GM23338 (cell line): ENCODE measurements at regions not wholly inside any gene's neighbourhood (a gene's known extent, or its start where the extent isn't known, plus 50 kb on each side); places are given as distances from the start of the nearest gene placed in this dataset.

Source experiments
- ATAC-seq: fragments of 200-7000 bp; cut with Tn5 transposase; 3 replicates; pipeline ENCODE4 v1.9.1; 2020
- DNase-seq: peaks from one replicate; pipeline ENCODE4 v3.0.0-alpha.2; 2015; ENCODE audit warnings: low spot score
- H2AFZ ChIP-seq: fragments of 200-600 bp; sonication (generic); 2 replicates; pipeline ENCODE4 v1.8.0; 2016; ENCODE audit warnings: antibody characterized with exemption, mild to moderate bottlenecking, moderate library complexity
- H3F3A ChIP-seq: fragments of 200-600 bp; sonication (generic); replicated peaks from 2 replicates; pipeline ENCODE4 v1.8.0; 2017; ENCODE audit warnings: antibody characterized with exemption, mixed run types, low read depth
- H3K27ac ChIP-seq: fragments of 200-600 bp; sonication (generic); 2 replicates; pipeline ENCODE4 v1.6.1; 2016; ENCODE audit warnings: low read depth
- H3K27me3 ChIP-seq: fragments of 200-600 bp; sonication (generic); 2 replicates; pipeline ENCODE4 v1.8.0; 2016; ENCODE audit warnings: mild to moderate bottlenecking, mixed run types, moderate library complexity; ENCODE audit not compliant: insufficient read depth
- H3K36me3 ChIP-seq: fragments of 200-600 bp; sonication (generic); 2 replicates; pipeline ENCODE4 v1.8.0; 2016; ENCODE audit warnings: mild to moderate bottlenecking; ENCODE audit not compliant: insufficient read depth
- H3K4me1 ChIP-seq: fragments of 200-600 bp; sonication (generic); 2 replicates; pipeline ENCODE4 v1.8.0; 2016; ENCODE audit warnings: mild to moderate bottlenecking, moderate library complexity; ENCODE audit not compliant: insufficient read depth
- H3K4me2 ChIP-seq: fragments of 200-600 bp; sonication (generic); 2 replicates; pipeline ENCODE4 v1.7.1; 2017; ENCODE audit warnings: mixed run types
- H3K4me3 ChIP-seq: fragments of 200-600 bp; sonication (generic); 2 replicates; pipeline ENCODE4 v1.6.1; 2016; ENCODE audit warnings: mixed run types
- H3K79me2 ChIP-seq: fragments of 200-600 bp; sonication (generic); replicated peaks from 2 replicates; pipeline ENCODE4 v1.8.0; 2017; ENCODE audit warnings: mild to moderate bottlenecking; ENCODE audit not compliant: insufficient read depth
- H3K9me2 ChIP-seq: fragments of 200-600 bp; sonication (generic); 2 replicates; pipeline ENCODE4 v1.8.0; 2017; ENCODE audit not compliant: insufficient read depth
- H4K20me1 ChIP-seq: fragments of 200-600 bp; sonication (generic); replicated peaks from 2 replicates; pipeline ENCODE4 v1.8.0; 2017; ENCODE audit warnings: mild to moderate bottlenecking; ENCODE audit not compliant: insufficient read depth
- H3K27ac Mint-ChIP-seq: 2 replicates; pipeline ENCODE4 v1.8.0; 2020; ENCODE audit warnings: inconsistent platforms, mild to moderate bottlenecking, moderate library complexity, mixed read lengths
- H3K27me3 Mint-ChIP-seq: 3 replicates; pipeline ENCODE4 v1.8.0; 2022; ENCODE audit warnings: low read depth, mild to moderate bottlenecking, moderate library complexity, mixed read lengths, inconsistent platforms; ENCODE audit not compliant: insufficient read depth, poor library complexity
- H3K36me3 Mint-ChIP-seq: 3 replicates; pipeline ENCODE4 v1.8.0; 2021; ENCODE audit warnings: low read depth, mild to moderate bottlenecking, inconsistent platforms, moderate library complexity, mixed read lengths
- H3K4me1 Mint-ChIP-seq: 3 replicates; pipeline ENCODE4 v1.8.0; 2020; ENCODE audit warnings: mild to moderate bottlenecking, inconsistent platforms, mixed read lengths
- H3K4me3 Mint-ChIP-seq: 3 replicates; pipeline ENCODE4 v1.8.0; 2021; ENCODE audit warnings: moderate library complexity, mild to moderate bottlenecking, inconsistent platforms, mixed read lengths
- H3K9me3 Mint-ChIP-seq: 3 replicates; pipeline ENCODE4 v1.8.0; 2020; ENCODE audit warnings: moderate library complexity, mild to moderate bottlenecking, inconsistent platforms, mixed read lengths
- CREB1 ChIP-seq: fragments of 250-450 bp; sonication (Bioruptor Pico); IDR thresholded peaks from 2 replicates; pipeline ENCODE4 v1.5.0; 2020; ENCODE audit warnings: low read depth, mild to moderate bottlenecking, moderate library complexity
- EZH2 ChIP-seq: fragments of 200-600 bp; sonication (generic); IDR thresholded peaks from one replicate; pipeline ENCODE4 v1.8.0; 2017; ENCODE audit warnings: antibody characterized with exemption, mild to moderate bottlenecking, low read depth; ENCODE audit not compliant: unreplicated experiment
- NANOG ChIP-seq: IDR thresholded peaks from 2 replicates; pipeline ENCODE4 v1.6.1; 2016; ENCODE audit warnings: antibody characterized with exemption, borderline replicate concordance
- POLR2AphosphoS5 ChIP-seq: IDR thresholded peaks from 2 replicates; pipeline ENCODE4 v1.6.1; 2016; ENCODE audit warnings: antibody characterized with exemption, low read depth
- STAT1 ChIP-seq: IDR thresholded peaks from one replicate; pipeline ENCODE4 v1.6.1; 2016; ENCODE audit warnings: antibody characterized with exemption; ENCODE audit not compliant: unreplicated experiment
- TF ChIP-seq, protein P1 (sequence below): IDR thresholded peaks from 2 replicates; pipeline ENCODE4 v1.6.1; 2016; ENCODE audit warnings: antibody characterized with exemption
- TF ChIP-seq, protein P2 (sequence below): IDR thresholded peaks from one replicate; pipeline ENCODE4 v1.6.1; 2018; ENCODE audit warnings: antibody characterized with exemption; ENCODE audit not compliant: unreplicated experiment

DNA sequence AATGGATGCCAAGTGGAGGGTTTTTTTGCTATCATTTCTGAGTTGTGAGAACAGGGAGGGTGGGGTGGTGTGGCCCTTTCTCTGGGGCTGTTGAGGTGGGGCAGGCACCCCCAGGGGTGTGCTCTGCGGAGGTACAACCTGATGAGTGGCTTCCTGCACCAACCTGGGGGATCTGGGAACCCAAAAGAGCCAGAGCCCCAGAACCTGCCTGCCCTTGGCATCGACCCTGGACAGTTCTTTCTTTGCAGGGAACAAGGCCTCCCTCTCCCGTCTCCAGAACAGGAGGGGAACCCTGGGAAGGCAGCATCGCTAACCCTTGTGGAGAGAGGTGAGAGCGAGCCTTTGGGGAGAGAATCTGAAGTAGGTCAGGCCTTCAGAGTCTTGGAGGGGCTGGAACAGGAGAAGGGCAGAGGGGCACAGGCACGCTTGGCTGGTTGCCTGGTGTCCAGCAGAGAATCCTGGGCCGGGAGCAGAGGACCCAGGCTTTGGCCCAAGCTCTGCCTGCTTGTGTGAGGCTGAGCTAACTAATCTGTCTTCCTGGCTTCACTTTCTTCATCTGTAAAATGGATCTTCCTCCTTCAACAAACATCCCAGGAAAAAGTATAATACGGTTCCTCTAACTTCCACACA, 84.9 kb downstream of the RHOB start (continued):
- no peak for TF ChIP-seq STAT1

DNA sequence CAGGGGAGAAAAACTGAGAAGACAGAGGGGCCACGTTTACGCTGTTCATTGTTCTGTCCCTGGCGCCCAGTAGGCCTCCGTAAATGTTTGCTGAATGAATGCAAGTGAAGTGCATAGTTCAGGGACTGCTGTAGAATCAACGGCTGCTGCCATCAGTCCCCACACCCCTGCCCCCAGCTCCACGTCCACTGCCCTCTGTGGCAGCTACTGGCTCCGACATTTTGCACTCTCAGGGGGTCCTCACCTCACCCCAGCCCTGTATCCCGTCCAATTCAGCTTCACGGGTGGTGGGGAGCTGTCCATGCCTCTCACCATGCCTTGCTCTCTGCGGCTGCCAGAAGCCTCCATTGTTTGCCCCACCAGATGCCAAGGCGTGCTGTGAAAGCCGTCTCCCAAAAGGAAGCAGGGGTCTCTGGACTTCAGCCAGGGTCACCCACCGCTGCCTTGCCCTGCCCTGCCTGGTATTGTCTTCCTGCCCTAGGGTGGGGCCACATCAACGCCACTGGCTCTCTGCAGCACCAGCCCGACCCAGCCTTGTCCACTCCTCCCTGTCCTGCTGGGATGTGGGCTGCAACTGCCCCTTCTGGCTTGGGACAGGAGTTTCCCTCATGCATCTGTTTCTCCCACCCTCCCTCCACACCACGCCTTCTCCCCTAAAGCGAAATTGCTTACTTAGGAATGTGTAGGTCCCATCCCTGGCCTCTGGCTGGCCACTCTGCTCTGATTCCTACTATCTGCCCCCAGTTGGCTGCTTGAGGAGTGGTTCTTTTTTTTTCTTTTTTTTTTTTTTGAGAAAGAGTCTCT, 86.0 kb downstream of the RHOB start:
- Histone ChIP-seq H3K9me2 (no peaks in the 10 kb centered on the region), H3K4me3 (no peak overlapping the region), H3K4me1 (peaks cover 14% of the 10 kb centered on the region), H3F3A (no peaks in the 10 kb centered on the region), H3K4me2 (no peak overlapping the region), H3K36me3 (no peaks in the 10 kb centered on the region), H2AFZ (0 out of 2 replicates have a peak overlapping the region, but pooled peaks have one; percentile 47), H3K27me3 (no peaks in the 10 kb centered on the region), H3K79me2 (no peaks in the 10 kb centered on the region), H3K27ac (no peak overlapping the region), H4K20me1 (no peaks in the 10 kb centered on the region)
- H3K4me1 Mint-ChIP-seq, result peaks cover 29% of the 10 kb centered on the region
- DNase-seq (peak; percentile 37), ATAC-seq (peak; percentile 22)
- peaks cover 16% of the 10 kb centered on the region for H3K27me3 Mint-ChIP-seq
- H3K4me3 Mint-ChIP-seq, result no peak overlapping the region
- H3K36me3 Mint-ChIP-seq, result peaks cover 2% of the 10 kb centered on the region; the same call in 1 of the 3 replicates
- no peaks in the 10 kb centered on the region for H3K9me3 Mint-ChIP-seq
- TF ChIP-seq, protein P1, sequence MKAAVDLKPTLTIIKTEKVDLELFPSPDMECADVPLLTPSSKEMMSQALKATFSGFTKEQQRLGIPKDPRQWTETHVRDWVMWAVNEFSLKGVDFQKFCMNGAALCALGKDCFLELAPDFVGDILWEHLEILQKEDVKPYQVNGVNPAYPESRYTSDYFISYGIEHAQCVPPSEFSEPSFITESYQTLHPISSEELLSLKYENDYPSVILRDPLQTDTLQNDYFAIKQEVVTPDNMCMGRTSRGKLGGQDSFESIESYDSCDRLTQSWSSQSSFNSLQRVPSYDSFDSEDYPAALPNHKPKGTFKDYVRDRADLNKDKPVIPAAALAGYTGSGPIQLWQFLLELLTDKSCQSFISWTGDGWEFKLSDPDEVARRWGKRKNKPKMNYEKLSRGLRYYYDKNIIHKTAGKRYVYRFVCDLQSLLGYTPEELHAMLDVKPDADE, result no peak
- TF ChIP-seq CREB1 (CRISPR knock-in tag), result no peak
- TF ChIP-seq NANOG, result no peak
- no peak for TF ChIP-seq EZH2
- TF ChIP-seq POLR2AphosphoS5, result no peak
- 0 out of 2 replicates have a peak overlapping the region, but pooled peaks have one; percentile 28 for H3K27ac Mint-ChIP-seq

DNA sequence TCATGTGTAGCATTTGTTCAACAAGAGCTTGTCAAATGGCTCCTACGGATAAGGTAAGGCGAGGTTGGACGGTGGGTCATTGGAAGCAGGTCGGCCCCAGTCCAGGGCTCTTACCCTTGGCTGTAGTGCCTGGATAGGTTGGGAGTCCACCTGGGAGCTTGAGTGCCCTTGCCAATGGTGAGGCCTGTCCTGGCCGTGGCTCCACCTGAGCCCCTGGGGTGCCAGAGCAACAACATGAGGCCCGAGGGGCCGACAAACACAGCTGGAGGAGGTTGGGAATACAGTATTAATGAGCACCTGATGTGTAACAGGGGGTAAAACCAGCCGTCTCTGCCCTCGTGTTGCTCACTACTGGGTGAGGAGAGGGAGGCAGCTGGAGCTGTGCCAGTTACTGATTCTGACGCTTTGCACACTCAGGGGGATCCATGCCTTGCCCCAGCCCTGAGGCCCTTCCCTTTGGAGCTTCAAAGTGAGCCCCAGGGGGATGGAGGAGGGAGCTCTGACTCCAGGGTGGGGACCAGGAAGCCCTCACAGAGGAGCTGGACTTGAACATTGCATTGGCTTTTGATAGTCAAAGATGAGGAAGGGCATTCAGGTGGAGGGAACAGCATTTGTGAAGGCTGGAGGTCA, 87.2 kb downstream of the RHOB start:
- Histone ChIP-seq H2AFZ (0 out of 2 replicates have a peak overlapping the region, but pooled peaks have one; percentile 47), H4K20me1 (no peaks in the 10 kb centered on the region), H3K9me2 (no peaks in the 10 kb centered on the region), H3K4me1 (peaks cover 18% of the 10 kb centered on the region), H3K36me3 (no peaks in the 10 kb centered on the region), H3K79me2 (no peaks in the 10 kb centered on the region), H3K4me2 (no peak overlapping the region), H3F3A (no peaks in the 10 kb centered on the region), H3K4me3 (no peak overlapping the region), H3K27me3 (no peaks in the 10 kb centered on the region), H3K27ac (no peak overlapping the region)
- no peaks in the 10 kb centered on the region for H3K9me3 Mint-ChIP-seq
- ATAC-seq (no peak), DNase-seq (no peak)
- peaks cover 35% of the 10 kb centered on the region for H3K4me1 Mint-ChIP-seq
- H3K36me3 Mint-ChIP-seq, result peaks cover 2% of the 10 kb centered on the region; the same call in 1 of the 3 replicates
- no peak overlapping the region for H3K4me3 Mint-ChIP-seq
- peaks cover 21% of the 10 kb centered on the region for H3K27me3 Mint-ChIP-seq
- H3K27ac Mint-ChIP-seq, result no peak overlapping the region
- no peak for TF ChIP-seq EZH2
- no peak for TF ChIP-seq CREB1 (CRISPR knock-in tag)
- no peak for TF ChIP-seq NANOG
- TF ChIP-seq, protein P2, sequence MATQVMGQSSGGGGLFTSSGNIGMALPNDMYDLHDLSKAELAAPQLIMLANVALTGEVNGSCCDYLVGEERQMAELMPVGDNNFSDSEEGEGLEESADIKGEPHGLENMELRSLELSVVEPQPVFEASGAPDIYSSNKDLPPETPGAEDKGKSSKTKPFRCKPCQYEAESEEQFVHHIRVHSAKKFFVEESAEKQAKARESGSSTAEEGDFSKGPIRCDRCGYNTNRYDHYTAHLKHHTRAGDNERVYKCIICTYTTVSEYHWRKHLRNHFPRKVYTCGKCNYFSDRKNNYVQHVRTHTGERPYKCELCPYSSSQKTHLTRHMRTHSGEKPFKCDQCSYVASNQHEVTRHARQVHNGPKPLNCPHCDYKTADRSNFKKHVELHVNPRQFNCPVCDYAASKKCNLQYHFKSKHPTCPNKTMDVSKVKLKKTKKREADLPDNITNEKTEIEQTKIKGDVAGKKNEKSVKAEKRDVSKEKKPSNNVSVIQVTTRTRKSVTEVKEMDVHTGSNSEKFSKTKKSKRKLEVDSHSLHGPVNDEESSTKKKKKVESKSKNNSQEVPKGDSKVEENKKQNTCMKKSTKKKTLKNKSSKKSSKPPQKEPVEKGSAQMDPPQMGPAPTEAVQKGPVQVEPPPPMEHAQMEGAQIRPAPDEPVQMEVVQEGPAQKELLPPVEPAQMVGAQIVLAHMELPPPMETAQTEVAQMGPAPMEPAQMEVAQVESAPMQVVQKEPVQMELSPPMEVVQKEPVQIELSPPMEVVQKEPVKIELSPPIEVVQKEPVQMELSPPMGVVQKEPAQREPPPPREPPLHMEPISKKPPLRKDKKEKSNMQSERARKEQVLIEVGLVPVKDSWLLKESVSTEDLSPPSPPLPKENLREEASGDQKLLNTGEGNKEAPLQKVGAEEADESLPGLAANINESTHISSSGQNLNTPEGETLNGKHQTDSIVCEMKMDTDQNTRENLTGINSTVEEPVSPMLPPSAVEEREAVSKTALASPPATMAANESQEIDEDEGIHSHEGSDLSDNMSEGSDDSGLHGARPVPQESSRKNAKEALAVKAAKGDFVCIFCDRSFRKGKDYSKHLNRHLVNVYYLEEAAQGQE, result no peak
